Kidney epithelial cell (primary cell): ENCODE measurements at regions not wholly inside any gene's neighbourhood (a gene's known extent, or its start where the extent isn't known, plus 50 kb on each side); places are given as distances from the start of the nearest gene placed in this dataset.
A peak's percentile ranks its signal among the peaks of the same experiment; 100 is the strongest.

ENCODE experiments used
- DNase-seq: peaks from one replicate; pipeline ENCODE4 v3.0.0-alpha.2; 2010; ENCODE audit warnings: low read depth
- H3K27me3 ChIP-seq: 2 replicates; pipeline ENCODE4 v1.6.0; 2011; ENCODE audit warnings: low read length; ENCODE audit not compliant: control insufficient read depth, insufficient read depth
- H3K36me3 ChIP-seq: 2 replicates; pipeline ENCODE4 v1.5.1; 2011; ENCODE audit warnings: low read length; ENCODE audit not compliant: control insufficient read depth, insufficient read depth
- H3K4me3 ChIP-seq: 2 replicates; pipeline ENCODE4 v1.5.1; 2011; ENCODE audit warnings: low read depth, mild to moderate bottlenecking, control low read depth, low read length
- TF ChIP-seq, protein P1 (sequence below): IDR thresholded peaks from 2 replicates; pipeline ENCODE4 v1.5.1; 2011; ENCODE audit warnings: mild to moderate bottlenecking, moderate library complexity, low read length, control low read depth, inconsistent platforms; ENCODE audit not compliant: insufficient read depth, poor library complexity, severe bottlenecking

DNA sequence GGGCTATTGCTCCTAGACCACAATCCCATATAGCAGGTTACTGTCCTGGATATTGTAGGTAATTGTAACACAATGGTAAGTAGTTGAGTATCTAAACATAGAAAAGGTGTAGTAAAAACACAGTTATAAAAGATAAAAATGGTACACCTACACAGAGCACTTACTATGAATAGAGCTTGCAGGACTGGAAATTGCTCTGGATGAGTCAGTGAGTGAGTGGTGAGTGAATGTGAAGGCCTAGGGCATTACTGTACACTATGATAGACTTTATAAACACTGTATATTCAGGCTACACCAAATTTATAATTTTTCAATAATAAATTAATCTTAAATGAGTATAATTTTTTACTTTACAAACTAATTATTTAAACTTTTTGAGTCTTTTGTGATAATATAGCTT, 425.7 kb downstream of the PABPC4L start:
- DNase-seq: peak; percentile 5
- Histone ChIP-seq H3K36me3 (no peaks in the 10 kb centered on the region), H3K27me3 (no peaks in the 10 kb centered on the region), H3K4me3 (no peak overlapping the region)
- TF ChIP-seq, protein P1, sequence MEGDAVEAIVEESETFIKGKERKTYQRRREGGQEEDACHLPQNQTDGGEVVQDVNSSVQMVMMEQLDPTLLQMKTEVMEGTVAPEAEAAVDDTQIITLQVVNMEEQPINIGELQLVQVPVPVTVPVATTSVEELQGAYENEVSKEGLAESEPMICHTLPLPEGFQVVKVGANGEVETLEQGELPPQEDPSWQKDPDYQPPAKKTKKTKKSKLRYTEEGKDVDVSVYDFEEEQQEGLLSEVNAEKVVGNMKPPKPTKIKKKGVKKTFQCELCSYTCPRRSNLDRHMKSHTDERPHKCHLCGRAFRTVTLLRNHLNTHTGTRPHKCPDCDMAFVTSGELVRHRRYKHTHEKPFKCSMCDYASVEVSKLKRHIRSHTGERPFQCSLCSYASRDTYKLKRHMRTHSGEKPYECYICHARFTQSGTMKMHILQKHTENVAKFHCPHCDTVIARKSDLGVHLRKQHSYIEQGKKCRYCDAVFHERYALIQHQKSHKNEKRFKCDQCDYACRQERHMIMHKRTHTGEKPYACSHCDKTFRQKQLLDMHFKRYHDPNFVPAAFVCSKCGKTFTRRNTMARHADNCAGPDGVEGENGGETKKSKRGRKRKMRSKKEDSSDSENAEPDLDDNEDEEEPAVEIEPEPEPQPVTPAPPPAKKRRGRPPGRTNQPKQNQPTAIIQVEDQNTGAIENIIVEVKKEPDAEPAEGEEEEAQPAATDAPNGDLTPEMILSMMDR: no peak

DNA sequence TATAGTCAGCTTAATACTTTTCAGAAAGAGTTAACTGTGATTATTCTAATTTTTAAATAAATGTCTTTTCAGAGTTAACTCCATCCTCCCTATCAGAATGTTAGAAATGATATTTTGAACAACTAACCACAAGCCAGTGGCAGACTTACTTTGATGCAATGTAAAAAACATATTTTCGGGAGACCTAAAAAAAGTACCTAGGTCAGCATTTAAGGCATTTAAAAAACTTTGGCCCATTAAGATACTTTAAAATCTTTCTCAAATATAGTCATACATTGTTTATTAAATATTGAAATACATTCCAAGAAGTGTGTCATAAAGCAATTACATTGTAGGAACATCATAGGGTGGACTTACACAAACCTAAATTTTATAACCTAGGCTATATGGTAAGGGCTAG, 426.1 kb downstream of the PABPC4L start:
- no peak for DNase-seq
- TF ChIP-seq, protein P1: no peak
- H3K4me3 ChIP-seq: no peak overlapping the region
- no peaks in the 10 kb centered on the region for H3K36me3 ChIP-seq
- no peaks in the 10 kb centered on the region for H3K27me3 ChIP-seq

DNA sequence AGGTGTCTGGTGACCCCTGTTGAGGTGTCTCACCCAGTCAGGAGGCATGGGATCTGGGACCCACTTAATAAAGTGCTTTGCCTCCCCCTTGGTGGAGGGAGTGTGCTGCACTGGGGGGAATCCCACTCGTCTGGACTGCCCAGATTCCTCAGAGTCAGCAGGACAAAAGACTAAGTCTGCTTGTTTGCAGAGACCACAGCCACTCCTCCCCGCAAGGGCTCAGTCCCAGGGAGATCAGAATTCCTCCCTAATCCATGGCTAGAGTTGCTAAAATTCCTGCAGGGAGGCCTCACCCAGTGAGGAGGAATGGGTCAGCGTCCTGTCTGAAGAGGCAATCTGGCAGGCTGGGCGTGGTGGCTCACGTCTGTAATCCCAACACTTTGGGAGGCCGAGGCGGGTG, 442.2 kb downstream of the PABPC4L start:
- DNase-seq: no peak
- Histone ChIP-seq H3K4me3 (no peak overlapping the region), H3K36me3 (no peaks in the 10 kb centered on the region), H3K27me3 (no peaks in the 10 kb centered on the region)
- TF ChIP-seq, protein P1: no peak

DNA sequence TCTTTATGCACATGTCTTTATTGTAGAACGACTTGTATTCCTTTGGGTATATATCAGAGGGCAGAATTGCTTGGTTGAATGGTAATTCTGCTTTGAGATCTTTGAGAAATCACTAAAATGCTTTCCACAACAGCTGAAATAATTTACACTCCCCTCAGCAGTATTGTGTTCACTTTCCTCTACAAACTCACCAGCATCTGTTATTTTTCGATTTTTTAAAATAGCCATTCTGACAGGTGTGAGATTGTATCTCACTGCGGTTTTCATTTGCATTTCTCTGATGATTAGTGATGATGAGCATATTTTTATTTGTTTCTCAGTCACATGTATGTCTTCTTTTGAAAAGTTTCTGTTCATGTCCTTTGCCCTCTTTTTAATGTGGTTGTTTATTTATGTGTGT, 459.8 kb downstream of the PABPC4L start:
- no peak for DNase-seq
- no peak overlapping the region for H3K4me3 ChIP-seq
- no peaks in the 10 kb centered on the region for H3K36me3 ChIP-seq
- H3K27me3 ChIP-seq: no peaks in the 10 kb centered on the region
- TF ChIP-seq, protein P1: no peak

- no peak overlapping the region for H3K4me3 ChIP-seq
- TF ChIP-seq, protein P1: no peak
- no peaks in the 10 kb centered on the region for H3K27me3 ChIP-seq
- no peaks in the 10 kb centered on the region for H3K36me3 ChIP-seq
- DNase-seq: no peak
Observed at GRCh38 chr4:133720001-133720400, 481.6 kb downstream of the PABPC4L start.

- no peaks in the 10 kb centered on the region for H3K27me3 ChIP-seq
- H3K4me3 ChIP-seq: no peak overlapping the region
- H3K36me3 ChIP-seq: no peaks in the 10 kb centered on the region
- DNase-seq: no peak
- TF ChIP-seq, protein P1: no peak
Observed at GRCh38 chr4:133719098-133719497, 482.5 kb downstream of the PABPC4L start.
